GM21619 (cell line): ENCODE measurements at regions not wholly inside any gene's neighbourhood (a gene's known extent, or its start where the extent isn't known, plus 50 kb on each side); places are given as distances from the start of the nearest gene placed in this dataset.

Experiments
- ATAC-seq: cut with Tn5 transposase; IDR thresholded peaks from one replicate; pipeline ENCODE4 v1.9.1; 2021; ENCODE audit not compliant: unreplicated experiment

DNA sequence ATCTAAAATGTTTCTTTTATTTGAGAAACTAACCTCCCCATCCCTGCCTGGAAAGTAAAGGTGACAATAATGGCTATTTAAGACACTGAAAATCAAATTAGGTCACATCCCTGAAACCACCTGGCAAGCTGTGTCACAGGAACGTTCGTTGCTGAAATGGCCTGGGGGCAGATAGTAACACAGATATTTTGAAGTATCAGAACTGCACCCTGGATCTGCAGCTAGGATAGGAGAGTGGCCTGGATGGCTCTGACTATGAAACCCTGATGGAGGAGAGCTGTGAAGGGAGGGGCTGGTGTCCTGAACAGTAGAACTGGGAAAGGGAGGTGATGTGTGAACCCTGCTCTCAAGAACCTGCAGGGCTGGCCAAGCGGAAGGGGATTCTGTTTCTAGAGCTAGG lies 648.3 kb upstream of the CFAP20DC start:
- no peak for ATAC-seq

DNA sequence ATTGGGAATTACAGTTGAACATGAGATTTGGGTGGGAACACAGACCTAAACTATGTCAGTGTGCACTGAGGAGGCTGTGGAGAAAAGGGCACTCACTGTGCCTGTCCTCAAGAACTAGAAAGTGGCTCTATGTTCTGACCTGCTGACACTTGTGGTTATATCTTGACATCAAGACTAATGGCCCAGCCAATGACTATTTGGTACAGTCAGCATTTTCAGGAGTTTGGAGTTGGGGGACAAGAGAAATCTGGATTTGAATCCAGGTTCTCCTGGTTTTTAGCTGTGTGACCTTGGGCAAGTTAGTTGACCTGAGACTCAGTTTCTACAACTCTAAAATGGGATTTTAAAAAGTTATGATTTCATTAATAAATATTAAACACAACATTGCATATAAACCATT lies 647.0 kb upstream of the CFAP20DC start:
- ATAC-seq = no peak

DNA sequence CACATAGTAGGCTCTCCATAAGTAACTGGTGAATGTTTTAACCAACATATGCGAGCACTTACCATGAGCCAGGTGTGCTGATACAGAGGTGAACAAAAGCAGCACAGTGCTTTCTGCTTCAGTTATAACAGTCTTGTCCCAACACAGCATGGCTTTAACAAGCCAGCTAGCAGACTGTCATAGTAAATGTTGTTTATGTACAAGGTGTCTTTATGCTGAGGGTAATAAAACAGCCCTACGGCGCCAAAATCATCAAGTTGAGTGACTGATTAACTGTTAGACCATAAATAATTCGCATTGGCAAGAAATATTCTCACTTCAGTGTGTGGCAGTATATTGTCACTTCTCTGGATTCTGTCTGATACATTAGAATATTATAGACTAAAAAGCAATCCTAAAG lies 646.0 kb upstream of the CFAP20DC start:
- no peak for ATAC-seq

DNA sequence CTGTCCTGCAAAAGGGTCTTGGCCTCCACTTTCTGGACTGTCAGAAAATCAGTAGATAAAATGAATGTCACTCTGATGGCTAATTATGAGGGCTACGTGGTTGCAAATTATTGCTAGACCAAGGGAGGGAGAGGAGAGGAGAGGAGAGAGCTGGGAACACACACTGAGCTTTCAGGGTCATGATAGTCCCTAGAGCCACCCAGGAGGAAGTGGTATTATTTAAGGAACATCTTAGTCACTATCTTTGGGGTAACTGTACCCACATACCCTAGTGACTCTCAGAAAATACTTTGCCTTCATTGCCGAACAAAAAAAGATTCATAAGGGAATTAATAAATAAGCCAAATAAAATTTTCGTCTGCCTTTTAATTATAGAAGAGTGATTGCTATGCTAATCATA lies 642.3 kb upstream of the CFAP20DC start:
- ATAC-seq = no peak

DNA sequence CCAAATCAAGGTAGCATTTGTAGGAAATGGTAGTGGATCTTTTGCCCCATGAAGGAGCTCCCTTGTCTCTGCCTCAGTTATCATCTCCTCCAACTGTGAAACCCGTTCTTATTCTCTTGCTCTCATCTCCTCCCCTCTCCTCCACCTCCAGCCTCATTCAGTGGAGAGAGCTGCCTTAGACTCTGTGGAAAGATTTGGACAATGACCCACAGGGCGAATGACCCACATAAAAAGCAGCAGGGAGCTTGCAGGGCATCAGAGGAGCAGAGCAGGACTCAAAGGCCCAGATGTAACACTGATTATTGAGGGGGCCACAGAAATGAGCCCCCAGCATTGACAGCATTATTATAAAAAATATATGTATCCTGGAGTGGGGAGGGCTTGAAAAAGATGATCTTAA lies 641.1 kb upstream of the CFAP20DC start:
- ATAC-seq = no peak

DNA sequence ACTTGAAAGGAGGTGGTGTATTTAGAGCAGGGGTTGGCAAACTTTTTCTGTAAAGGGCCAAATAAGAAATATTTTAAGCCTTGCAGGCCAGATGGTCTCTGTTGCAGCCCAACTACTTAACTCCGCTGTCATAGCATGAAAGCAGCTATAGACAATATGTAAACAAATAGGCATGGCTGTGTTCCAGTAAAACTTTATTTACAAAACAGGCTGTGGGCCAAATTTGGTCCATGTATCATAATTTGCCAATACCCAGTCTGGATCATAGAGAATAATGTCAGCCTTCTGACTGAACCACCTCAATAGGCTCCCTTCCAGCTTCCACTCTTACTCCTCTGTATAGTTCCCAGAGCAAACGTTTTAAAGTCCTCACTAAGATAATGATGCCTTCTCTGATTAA lies 638.8 kb upstream of the CFAP20DC start:
- ATAC-seq = no peak

DNA sequence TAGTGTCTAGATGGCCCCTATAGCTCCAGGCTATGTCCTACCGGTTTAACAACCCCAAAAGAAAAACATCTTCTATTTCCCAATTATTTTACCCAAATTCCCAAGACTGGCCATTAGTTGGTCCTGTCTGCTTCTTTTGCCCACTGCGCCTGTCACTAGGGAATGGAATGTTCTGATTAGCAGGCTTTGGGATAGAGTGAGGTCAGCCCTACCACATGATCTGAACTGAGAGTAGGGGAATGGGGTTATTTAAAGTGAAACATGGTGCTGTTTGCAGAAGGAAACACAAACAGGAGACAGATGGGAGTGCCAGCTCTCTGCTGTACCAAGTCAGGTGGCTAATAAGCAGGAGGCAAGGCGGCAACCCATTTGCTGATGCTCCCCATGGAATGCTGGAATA lies 635.6 kb upstream of the CFAP20DC start:
- no peak for ATAC-seq

DNA sequence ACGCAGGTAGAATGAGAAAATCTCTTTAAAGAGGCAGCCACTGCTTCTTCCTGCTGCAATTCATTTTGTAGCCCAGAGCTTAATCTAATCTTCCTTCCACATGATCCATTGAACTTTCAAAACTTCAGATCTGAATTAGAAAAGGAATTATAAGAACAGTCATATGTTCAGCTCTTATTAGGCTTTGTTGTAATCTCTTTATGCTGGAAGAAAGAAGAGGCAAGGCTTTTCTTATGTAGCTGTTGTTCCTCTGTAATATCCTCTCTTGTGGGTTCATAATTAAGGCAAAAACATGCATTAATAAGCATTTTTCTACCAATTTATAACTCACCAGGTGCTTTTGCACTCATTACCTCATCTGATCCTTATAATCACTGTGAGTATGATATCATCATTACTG lies 634.9 kb upstream of the CFAP20DC start:
- ATAC-seq = no peak

DNA sequence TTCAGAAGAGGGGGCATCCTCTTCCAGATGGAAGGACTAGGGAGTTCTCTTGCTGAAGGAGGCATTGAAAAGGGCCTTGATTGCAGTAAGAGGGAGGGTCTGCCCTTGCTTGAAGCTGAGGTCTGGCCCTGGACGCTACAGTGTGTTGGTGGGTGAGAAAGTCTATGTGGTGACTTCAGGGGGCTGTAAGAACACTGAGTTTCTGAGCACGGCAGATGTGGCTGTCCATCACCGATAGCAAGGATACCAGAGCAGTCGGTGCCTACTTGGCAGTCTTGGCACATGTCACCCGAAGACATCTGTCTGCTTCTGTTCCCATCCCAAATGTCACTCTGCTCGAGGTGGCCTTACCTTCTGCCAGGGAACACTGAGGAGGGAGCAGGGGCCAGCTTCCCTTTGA lies 631.1 kb upstream of the CFAP20DC start:
- no peak for ATAC-seq

DNA sequence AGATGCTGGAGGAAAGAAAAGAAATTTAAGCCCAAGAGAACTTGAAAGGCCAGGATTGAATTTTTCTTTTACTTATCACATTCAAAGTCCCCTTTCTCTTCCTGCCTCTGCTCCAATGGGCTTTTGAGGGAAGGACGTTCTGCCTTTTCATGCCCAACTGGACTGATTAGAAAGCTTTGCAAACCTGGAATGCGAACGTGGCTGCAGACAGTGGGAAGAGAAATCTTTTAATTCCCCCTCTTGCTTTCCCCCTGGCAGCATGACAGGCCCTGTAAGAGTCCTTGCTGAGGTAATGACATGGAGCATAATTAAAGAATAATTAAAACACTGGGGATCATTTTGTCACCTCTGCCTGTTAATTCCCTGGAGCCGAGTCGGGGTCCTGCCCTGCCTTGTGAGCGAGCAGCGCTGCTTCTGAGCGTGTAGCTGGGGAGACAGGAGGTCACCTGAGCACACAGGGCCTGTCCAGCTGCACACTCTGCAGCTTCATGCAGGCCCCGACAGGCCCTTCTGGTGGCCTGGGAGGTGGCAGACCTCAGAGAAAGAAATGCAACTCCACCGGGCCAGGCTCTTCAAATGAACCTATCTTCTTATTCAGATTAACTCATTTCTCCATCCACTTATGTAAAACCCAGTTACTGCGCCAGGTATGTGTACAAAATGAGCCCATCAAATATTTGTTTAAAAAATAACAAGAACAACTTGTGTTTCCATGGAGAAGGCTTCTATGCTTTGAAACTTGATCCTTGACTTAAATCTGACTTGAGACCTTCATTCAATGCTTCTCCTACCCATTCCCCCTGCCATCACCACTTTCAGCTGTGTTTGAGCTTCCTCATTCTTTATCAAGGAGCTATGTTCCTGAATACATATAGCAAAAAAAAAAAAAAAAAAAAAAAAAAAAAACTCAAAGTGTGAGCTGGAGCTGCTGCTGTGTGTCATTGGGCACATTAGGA lies 628.2 kb upstream of the CFAP20DC start:
- ATAC-seq = no peak

DNA sequence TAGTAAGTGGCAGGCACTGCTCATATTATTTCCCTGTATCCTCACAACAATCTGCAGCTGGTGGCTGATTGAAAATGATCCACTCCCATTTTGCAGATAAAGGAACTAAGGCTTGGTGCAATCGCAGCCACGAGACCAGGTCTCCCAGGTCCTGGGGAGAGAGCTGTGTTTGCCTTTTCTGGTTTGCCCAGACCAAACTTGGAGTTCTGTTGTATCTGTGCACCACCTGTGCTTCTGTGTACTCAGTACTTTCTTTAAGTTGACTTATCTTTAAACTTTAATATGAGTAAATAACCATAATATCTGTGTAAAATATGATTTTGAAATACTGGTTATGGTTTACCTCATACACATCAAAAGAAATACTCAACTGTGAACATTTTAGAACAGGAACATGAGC lies 625.7 kb upstream of the CFAP20DC start:
- ATAC-seq = no peak

DNA sequence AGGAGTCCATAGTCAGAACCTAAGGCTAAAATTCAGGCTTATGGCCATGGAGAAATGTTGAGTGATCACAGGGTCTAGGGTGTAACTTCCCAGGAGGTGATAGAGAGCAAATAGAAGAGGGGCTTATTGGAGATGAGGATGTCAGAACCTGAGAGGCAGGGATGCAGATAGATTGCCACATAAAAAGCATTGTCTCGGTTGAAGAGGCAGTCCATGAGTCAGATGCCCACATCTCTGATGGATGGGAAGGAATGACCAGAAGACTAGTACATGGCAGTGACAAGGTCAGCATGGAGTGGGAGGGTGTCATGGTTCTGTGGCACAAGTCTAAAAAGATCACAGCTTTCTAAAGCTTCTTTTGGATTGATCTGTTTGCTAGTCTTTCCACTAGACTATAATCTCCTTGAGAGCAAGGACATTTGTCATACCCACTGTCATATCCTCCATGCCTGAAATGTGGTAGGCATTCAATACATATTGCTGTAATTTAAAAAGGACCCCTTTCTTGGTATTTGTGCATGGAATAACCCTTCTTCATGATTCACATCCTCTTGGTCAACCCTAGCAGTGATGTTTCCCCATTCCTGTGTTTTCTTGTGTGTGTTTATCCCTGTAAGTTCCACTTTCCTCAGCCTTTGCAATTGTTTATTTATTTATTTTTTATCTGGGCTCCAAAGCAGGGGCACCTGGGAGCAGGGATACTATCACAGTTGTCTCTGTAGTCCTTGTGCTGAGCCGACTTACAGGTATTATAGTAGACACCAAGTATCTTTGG lies 613.4 kb upstream of the CFAP20DC start:
- no peak for ATAC-seq

DNA sequence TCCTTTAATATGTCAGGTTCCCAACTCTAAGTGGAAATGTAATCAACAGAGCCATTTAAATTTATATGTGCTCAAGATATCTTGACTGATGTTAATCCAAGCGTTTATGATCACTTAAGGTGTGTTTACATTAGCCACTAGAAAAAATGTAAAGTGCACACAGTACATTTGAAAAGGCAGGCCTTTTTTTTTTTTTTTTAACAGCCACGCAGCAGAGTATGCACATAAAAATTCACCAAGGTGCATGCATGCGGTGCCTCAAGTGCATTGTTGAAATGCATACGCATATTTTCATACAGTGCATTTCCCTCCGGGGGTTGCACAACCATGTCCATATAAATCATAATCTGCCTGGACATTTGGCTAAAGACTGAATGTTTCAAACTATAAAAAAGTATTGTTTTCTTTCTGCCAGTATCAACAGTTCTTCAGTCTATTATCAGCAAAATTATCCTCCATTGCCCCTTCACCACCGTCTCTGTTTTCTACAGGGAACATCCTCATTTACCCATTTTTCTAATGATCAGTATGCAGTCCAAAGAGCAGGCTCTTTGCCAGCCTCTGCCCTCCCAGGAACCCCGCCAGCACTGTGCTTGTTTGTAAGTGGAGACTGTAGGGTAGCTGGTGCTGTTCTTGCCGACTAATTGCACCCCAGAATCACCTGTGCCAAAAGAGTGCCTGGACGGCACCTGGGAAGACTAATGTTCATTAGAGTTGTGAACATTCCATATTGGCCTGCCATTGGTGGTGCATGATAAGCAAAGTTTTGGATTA lies 611.2 kb upstream of the CFAP20DC start:
- ATAC-seq = no peak

DNA sequence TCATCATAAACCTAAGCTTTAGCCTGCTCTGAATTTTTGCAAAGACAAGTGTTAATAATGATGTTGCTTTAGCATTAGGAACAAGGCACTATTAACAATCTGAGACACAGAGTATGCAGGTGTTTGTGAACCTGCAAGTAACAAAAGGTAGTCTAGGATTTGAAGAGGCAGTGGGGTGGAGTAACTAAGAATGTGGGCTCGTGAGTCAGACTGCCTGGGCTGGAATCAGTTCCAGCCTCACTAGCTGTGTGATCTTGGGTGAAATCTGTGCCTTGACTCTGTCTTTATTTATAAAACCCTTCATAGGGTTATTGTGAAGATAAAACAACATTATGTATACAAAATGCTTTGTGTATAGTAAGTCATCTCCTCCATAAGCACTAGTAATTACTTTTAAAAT lies 610.6 kb upstream of the CFAP20DC start:
- no peak for ATAC-seq

DNA sequence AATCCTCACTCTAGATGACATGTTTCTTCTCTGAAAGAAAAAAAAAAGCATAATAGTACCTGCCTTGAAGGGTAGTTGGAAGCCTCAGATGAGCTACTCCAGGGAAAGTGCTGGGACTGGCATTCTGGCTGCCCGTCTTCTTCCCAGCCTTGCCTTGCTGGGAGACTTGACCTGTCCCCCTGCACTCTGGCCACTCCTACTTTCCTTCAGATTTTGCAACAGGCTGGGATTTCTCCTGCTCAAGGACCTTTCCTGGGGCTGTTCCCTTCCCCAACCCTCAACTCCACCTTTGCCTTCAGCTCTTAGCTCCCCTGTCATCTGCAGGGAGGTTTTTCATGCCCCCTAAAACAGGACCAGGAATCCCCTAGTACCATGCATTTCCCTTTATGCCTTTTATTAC lies 609.9 kb upstream of the CFAP20DC start:
- ATAC-seq = no peak

DNA sequence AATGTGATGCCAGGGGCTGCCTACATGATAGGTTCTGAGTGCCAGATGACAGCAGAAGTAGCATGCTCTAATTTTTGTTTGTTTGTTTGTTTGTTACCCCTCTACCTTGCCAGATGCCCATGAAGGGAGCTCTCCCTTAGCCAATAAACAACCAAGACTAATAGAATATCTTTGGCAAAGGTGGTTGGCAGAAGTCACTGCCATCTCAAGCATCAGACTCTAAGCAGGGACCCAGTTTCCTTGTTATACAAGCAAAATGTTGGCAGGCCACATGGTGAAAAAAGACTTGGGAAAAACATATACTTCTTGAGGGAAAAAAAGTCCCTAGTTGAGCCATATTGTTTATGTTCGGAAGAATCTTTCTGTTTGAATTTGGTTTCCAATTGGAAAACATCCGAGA lies 609.0 kb upstream of the CFAP20DC start:
- ATAC-seq = no peak

DNA sequence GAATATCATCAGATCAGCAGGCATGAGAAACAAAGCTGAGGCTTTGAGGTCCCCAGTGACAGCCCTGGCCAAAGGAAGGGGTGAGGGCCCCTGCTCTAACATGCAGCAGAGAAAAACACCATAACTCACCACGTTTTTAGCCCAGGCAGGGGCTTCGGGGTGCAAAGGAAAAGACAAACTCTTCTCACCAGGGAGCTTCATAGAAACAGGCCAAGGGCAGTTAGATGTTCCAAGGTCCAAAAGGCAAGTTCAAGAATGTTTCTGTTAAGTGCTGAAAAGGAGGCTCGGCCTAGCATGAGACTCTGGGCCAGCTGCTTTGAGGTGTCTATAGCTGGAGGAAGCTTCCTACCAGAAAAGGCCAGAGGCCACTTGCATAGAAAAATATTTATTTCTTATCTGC lies 608.4 kb upstream of the CFAP20DC start:
- no peak for ATAC-seq

DNA sequence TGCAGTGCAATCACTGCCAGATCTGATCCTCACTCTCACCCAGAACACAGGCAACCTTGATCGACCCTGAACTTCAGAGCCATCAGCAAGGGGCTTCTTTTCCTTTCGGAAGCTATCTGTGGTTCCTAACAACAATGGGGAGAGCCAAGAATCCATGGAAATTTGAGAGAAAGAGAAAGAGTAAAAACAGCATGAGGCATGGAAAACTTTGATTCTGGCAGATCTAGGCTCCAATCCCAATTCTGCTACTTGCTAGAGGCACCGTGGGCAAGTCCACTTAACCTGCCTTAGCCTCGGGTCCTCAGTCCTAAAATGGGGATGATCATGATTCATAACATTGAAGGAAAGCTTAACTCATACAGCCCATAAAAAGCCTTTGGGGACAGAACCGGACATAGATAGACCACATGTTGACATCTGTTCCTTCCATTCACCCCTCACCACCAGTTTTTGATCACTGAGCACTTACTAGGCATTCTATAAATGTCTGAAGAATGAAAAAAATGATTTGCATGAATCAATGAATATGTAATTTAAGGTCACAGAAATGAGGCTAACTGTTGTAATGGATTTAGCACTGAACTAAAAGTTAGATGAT lies 605.7 kb upstream of the CFAP20DC start:
- no peak for ATAC-seq

DNA sequence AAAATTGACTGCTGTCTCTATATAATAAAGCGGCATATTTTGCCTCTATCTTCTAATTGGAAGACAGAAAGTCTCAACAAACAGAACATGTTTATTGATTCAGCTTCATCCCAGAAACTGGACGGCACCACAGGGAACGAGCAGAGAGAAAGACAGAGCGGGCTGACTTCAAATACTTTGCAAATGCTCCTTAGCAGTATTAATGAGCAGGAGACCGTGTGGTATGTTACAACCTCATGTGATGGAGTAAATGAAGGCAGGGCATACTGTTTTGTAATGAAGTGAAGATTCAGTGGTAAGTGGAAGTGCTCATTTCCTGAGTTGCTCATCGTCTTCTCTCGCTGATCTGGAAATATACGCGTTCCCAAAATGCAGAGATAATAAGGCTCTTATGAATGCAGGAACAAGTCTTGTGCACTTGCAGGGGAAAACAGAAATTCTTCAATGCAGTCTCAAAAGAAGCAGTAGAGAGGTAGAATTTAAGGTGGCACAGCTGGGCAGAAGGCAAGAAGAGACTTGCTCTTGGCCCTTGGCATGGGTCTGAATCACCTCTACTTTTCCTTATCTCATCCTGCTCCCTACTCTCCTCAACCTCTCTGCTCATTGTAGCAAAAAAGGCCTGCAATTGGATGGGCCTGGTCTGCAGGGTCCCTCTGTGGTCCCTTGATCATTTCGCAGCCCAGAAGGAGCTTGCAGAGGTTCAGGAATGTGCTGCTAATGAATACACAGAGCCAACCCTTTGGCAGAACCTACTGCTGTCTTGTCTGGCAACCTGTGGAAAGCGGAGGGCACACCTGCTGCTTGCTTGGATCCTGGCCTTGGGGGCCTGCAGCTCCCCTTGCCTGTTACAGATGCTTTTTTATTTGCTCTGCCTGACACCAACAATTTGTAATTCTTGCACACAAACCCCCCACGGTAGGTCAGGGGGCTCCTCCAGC lies 604.9 kb upstream of the CFAP20DC start:
- no peak for ATAC-seq

DNA sequence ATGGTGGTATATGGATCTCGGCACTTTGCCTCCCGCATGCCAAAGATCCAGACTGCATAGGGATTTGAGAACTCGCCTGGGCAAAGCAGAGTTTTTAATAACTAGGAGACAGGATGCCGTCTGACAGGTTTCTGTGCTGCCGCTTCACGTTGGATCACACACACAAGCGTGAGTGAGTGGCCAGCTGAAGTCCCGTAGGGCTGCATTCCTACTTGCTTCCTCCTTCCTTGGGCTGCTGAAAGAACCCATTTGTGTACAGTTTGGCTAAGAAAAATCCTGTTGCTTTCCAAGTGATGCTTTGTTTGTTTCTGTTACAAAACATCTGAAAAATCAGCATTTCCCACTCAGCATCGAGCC lies 604.3 kb upstream of the CFAP20DC start:
- no peak for ATAC-seq
